OCI-LY1 (cell line): ENCODE measurements at regions not wholly inside any gene's neighbourhood (a gene's known extent, or its start where the extent isn't known, plus 50 kb on each side); places are given as distances from the start of the nearest gene placed in this dataset.

Source experiments
- H2AFZ ChIP-seq: fragments of 200-600 bp; sonication (generic), shearing (Covaris generic); 2 replicates; pipeline ENCODE4 v1.6.0; 2014; ENCODE audit warnings: antibody characterized with exemption, mild to moderate bottlenecking, low read length
- H3F3A ChIP-seq: fragments of 200-600 bp; sonication (generic), shearing (Covaris generic); 2 replicates; pipeline ENCODE4 v1.6.0; 2014; ENCODE audit warnings: mild to moderate bottlenecking, antibody characterized with exemption, low read length, moderate library complexity; ENCODE audit not compliant: insufficient read depth
- H3K27ac ChIP-seq: fragments of 200-600 bp; sonication (generic); 2 replicates; pipeline ENCODE4 v1.5.1; 2014; ENCODE audit warnings: low read length, mixed run types, mild to moderate bottlenecking, low read depth; ENCODE audit not compliant: poor library complexity, severe bottlenecking
- H3K27me3 ChIP-seq: fragments of 200-600 bp; sonication (generic); 2 replicates; pipeline ENCODE4 v1.6.0; 2014; ENCODE audit warnings: antibody characterized with exemption, mild to moderate bottlenecking, low read length, moderate library complexity; ENCODE audit not compliant: insufficient read depth
- H3K36me3 ChIP-seq: fragments of 200-600 bp; sonication (generic); 2 replicates; pipeline ENCODE4 v1.6.1; 2014; ENCODE audit warnings: mild to moderate bottlenecking, antibody characterized with exemption, low read length, moderate library complexity, mixed read lengths; ENCODE audit not compliant: insufficient read depth
- H3K4me1 ChIP-seq: fragments of 200-600 bp; sonication (generic); 2 replicates; pipeline ENCODE4 v1.5.1; 2014; ENCODE audit warnings: mild to moderate bottlenecking, low read length, moderate library complexity; ENCODE audit not compliant: insufficient read depth, severe bottlenecking
- H3K4me2 ChIP-seq: fragments of 200-600 bp; sonication (generic), shearing (Covaris generic); 2 replicates; pipeline ENCODE4 v1.6.1; 2014; ENCODE audit warnings: low read length
- H3K4me3 ChIP-seq: fragments of 200-600 bp; sonication (generic); 2 replicates; pipeline ENCODE4 v1.5.1; 2014; ENCODE audit warnings: low read length, low read depth, mild to moderate bottlenecking, mixed read lengths; ENCODE audit not compliant: poor library complexity, severe bottlenecking
- H3K79me2 ChIP-seq: fragments of 200-600 bp; shearing (Covaris generic); 2 replicates; pipeline ENCODE4 v1.6.1; 2016; ENCODE audit warnings: mixed run types, low read length, mixed read lengths; ENCODE audit not compliant: insufficient read depth
- H3K9ac ChIP-seq: fragments of 200-600 bp; sonication (generic), shearing (Covaris generic); 2 replicates; pipeline ENCODE4 v1.6.1; 2014; ENCODE audit warnings: mild to moderate bottlenecking, low read length, mixed read lengths
- H3K9me2 ChIP-seq: fragments of 200-600 bp; sonication (generic), shearing (Covaris generic); 2 replicates; pipeline ENCODE4 v1.6.1; 2014; ENCODE audit warnings: low read depth, mild to moderate bottlenecking, low read length, mixed read lengths
- H3K9me3 ChIP-seq: fragments of 200-600 bp; shearing (Covaris generic); 2 replicates; pipeline ENCODE4 v1.6.1; 2014; ENCODE audit warnings: low read length, mixed read lengths
- H4K20me1 ChIP-seq: fragments of 200-600 bp; sonication (generic), shearing (Covaris generic); 2 replicates; pipeline ENCODE4 v1.6.0; 2016; ENCODE audit warnings: mild to moderate bottlenecking, low read length; ENCODE audit not compliant: insufficient read depth
- EZH2 ChIP-seq: fragments of 200-600 bp; sonication (generic), shearing (Covaris generic); IDR thresholded peaks from 2 replicates; pipeline ENCODE4 v1.8.0; 2017; ENCODE audit warnings: borderline replicate concordance, mixed run types, mild to moderate bottlenecking, antibody characterized with exemption, low read length, moderate library complexity, mixed read lengths
- TF ChIP-seq, protein P1 (sequence below): fragments of 200-600 bp; sonication (generic), shearing (Covaris generic); IDR thresholded peaks from 2 replicates; pipeline ENCODE4 v1.5.1; 2017; ENCODE audit warnings: mild to moderate bottlenecking, antibody characterized with exemption, low read length, moderate library complexity, mixed read lengths

DNA sequence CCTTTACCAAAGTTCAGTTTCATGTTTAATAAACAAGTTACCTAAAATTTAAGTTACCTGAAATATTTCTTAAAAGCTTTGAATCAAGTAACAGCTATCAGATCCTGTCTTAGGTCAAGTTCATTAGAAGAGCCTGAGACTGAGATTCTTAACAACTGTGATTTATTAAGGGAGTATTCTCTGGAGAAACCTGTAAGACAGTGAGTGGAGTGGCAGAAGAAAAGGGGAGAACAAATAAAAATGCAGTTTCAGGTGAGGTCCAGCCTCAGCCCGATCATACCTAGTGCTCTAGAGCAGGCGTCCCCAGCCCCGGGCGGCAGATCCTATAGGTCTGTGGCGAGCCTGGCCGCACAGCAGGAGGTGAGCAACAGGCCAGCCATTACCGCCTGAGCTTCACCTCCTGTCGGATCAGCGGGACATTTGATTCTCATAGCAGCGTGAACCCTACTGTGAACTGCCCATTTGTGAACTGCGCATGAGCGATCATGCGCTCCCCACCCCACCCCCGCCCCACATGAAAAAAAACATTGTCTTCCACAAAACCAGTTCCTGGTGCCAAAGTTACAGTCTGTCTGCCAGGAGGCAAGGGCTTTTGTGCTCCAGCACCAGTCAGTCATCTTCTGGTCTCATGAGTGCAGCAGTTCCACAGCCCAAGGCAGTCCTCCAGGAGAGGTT, 59.2 kb upstream of the ADGRB3 start:
- Histone ChIP-seq H3K9ac (no peak overlapping the region), H2AFZ (no peak overlapping the region), H3K27ac (no peak overlapping the region), H3F3A (no peaks in the 10 kb centered on the region), H3K4me2 (no peak overlapping the region), H3K79me2 (no peaks in the 10 kb centered on the region), H3K27me3 (no peaks in the 10 kb centered on the region), H4K20me1 (no peaks in the 10 kb centered on the region), H3K9me3 (no peaks in the 10 kb centered on the region), H3K4me1 (no peaks in the 10 kb centered on the region), H3K4me3 (no peak overlapping the region), H3K9me2 (no peaks in the 10 kb centered on the region), H3K36me3 (no peaks in the 10 kb centered on the region)
- TF ChIP-seq, protein P1, sequence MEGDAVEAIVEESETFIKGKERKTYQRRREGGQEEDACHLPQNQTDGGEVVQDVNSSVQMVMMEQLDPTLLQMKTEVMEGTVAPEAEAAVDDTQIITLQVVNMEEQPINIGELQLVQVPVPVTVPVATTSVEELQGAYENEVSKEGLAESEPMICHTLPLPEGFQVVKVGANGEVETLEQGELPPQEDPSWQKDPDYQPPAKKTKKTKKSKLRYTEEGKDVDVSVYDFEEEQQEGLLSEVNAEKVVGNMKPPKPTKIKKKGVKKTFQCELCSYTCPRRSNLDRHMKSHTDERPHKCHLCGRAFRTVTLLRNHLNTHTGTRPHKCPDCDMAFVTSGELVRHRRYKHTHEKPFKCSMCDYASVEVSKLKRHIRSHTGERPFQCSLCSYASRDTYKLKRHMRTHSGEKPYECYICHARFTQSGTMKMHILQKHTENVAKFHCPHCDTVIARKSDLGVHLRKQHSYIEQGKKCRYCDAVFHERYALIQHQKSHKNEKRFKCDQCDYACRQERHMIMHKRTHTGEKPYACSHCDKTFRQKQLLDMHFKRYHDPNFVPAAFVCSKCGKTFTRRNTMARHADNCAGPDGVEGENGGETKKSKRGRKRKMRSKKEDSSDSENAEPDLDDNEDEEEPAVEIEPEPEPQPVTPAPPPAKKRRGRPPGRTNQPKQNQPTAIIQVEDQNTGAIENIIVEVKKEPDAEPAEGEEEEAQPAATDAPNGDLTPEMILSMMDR, result no peak
- TF ChIP-seq EZH2, result no peak

DNA sequence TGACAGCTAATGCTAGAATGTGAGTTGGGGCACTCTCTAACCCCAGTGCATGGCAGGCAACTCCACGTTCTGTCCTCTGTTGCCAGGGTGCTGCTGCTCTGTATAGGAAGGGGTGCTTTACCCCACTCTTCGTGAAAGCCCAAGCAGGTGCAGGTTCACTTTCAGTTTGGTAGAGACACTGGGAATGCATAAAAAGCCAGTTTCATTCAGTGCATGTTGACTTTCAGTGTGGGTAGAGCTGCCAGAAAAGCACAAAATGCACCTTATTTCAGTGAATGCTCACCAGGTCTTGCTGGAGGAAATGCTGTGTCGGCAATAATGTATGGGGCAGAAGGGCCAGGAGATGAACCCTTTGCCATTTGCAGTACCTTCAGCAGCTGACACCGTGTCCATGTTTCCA, 62.1 kb upstream of the ADGRB3 start:
- no peak overlapping the region for H3K4me2 ChIP-seq
- H3K9me2 ChIP-seq, result no peaks in the 10 kb centered on the region
- H2AFZ ChIP-seq, result no peak overlapping the region
- no peaks in the 10 kb centered on the region for H3K27me3 ChIP-seq
- no peak overlapping the region for H3K4me3 ChIP-seq
- TF ChIP-seq EZH2, result no peak
- TF ChIP-seq, protein P1, result no peak
- H4K20me1 ChIP-seq, result no peaks in the 10 kb centered on the region
- no peak overlapping the region for H3K27ac ChIP-seq
- no peaks in the 10 kb centered on the region for H3K4me1 ChIP-seq
- H3K9ac ChIP-seq, result no peak overlapping the region
- no peaks in the 10 kb centered on the region for H3F3A ChIP-seq
- H3K79me2 ChIP-seq, result no peaks in the 10 kb centered on the region
- H3K36me3 ChIP-seq, result no peaks in the 10 kb centered on the region
- H3K9me3 ChIP-seq, result no peaks in the 10 kb centered on the region

DNA sequence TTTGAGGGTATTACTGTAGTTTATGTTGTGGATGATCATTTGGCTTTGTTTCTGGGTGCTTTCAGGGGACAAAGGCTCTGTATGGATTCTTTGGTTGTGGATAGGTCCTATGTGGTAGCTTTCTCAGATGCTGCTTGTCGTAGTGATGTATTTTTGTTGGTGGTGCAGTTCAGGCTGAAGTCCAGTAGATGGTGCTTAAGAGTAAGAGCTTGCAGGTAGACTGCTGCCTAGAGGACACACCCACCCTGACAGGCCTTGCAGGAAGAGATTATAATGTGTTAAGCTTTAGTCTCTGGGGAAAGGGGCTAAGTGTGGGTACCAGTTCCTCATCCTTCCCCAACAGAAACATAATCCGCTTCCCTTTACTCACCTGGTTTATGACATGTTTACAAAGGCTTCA, 62.6 kb upstream of the ADGRB3 start:
- no peak overlapping the region for H3K27ac ChIP-seq

More for the DNA sequence above, 62.6 kb upstream of the ADGRB3 start:
- Histone ChIP-seq H3K4me1 (no peaks in the 10 kb centered on the region), H3K4me2 (no peak overlapping the region), H4K20me1 (no peaks in the 10 kb centered on the region), H3K27me3 (no peaks in the 10 kb centered on the region), H3K36me3 (no peaks in the 10 kb centered on the region), H3K4me3 (no peak overlapping the region), H3K9ac (no peak overlapping the region), H3K9me3 (no peaks in the 10 kb centered on the region), H2AFZ (no peak overlapping the region), H3K79me2 (no peaks in the 10 kb centered on the region), H3F3A (no peaks in the 10 kb centered on the region), H3K9me2 (no peaks in the 10 kb centered on the region)
- TF ChIP-seq EZH2, result no peak
- TF ChIP-seq, protein P1, result peak; percentile 70
